HEK293 (cell line): ENCODE measurements at regions not wholly inside any gene's neighbourhood (a gene's known extent, or its start where the extent isn't known, plus 50 kb on each side); places are given as distances from the start of the nearest gene placed in this dataset.

ENCODE experiments used
- CTCF ChIA-PET: fragments of 350-600 bp; formaldehyde crosslinking; extraction: SDS; loops from one replicate; lab custom pipeline; 2021; ENCODE audit warnings: antibody characterized with exemption; lab: Yijun Ruan, JAX
- POLR2A ChIA-PET: fragments of 300-600 bp; formaldehyde crosslinking; extraction: SDS; loops from one replicate; lab custom pipeline; 2020; ENCODE audit warnings: antibody characterized with exemption, inconsistent platforms; lab: Yijun Ruan, JAX
- H3K27ac ChIP-seq: fragments of 200-500 bp; sonication (Bioruptor generic); 2 replicates; pipeline ENCODE4 v1.5.1; 2014; ENCODE audit warnings: low read depth, low read length, control low read depth, inconsistent platforms; ENCODE audit errors: extremely low read depth
- H3K36me3 ChIP-seq, 2 experiments: fragments of 200-500 bp in 1 of 2; sonication (Bioruptor generic) in 1 of 2; 1 replicate in 1 of 2; 2 replicates in 1 of 2; pipeline ENCODE4 v1.5.1; 2014 to 2017; ENCODE audit warnings: inconsistent platforms in 2 of 2, low read length in 2 of 2; ENCODE audit not compliant: control insufficient read depth in 2 of 2, insufficient read depth in 1 of 2
- H3K4me1 ChIP-seq: fragments of 200-500 bp; sonication (Bioruptor generic); 2 replicates; pipeline ENCODE4 v1.5.1; 2014; ENCODE audit warnings: mild to moderate bottlenecking, low read length, inconsistent platforms; ENCODE audit not compliant: control insufficient read depth, insufficient read depth
- H3K4me3 ChIP-seq: 2 replicates; pipeline ENCODE4 v1.5.1; 2011; ENCODE audit warnings: low read depth, mild to moderate bottlenecking, control low read depth, low read length, moderate library complexity
- H3K9me3 ChIP-seq: fragments of 200-500 bp; sonication (Bioruptor generic); 2 replicates; pipeline ENCODE4 v1.5.1; 2014; ENCODE audit warnings: low read depth, low read length, inconsistent platforms; ENCODE audit not compliant: control insufficient read depth, insufficient read depth
- INSM2 ChIP-seq: fragments of 450-650 bp; formaldehyde crosslinking; IDR thresholded peaks from 2 replicates; pipeline ENCODE4 v1.5.1; 2016; ENCODE audit warnings: missing biosample characterization, missing genetic modification characterization
- KLF10 ChIP-seq: fragments of 450-650 bp; IDR thresholded peaks from 2 replicates; pipeline ENCODE4 v1.5.1; 2018; ENCODE audit warnings: missing biosample characterization, mild to moderate bottlenecking, missing genetic modification characterization
- KLF9 ChIP-seq: fragments of 450-650 bp; formaldehyde crosslinking; IDR thresholded peaks from 2 replicates; pipeline ENCODE4 v1.5.1; 2016; ENCODE audit warnings: missing biosample characterization, missing genetic modification characterization, low read depth
- REPIN1 ChIP-seq: fragments of 450-650 bp; formaldehyde crosslinking; IDR thresholded peaks from 2 replicates; pipeline ENCODE4 v1.5.1; 2017; ENCODE audit warnings: missing biosample characterization, missing genetic modification characterization, low read depth
- SETDB1 ChIP-seq: IDR thresholded peaks from one replicate; pipeline ENCODE4 v1.6.1; 2017; ENCODE audit warnings: mild to moderate bottlenecking, low read length, moderate library complexity, mixed read lengths; ENCODE audit not compliant: insufficient read length
- SP3 ChIP-seq: fragments of 450-650 bp; formaldehyde crosslinking; IDR thresholded peaks from 2 replicates; pipeline ENCODE4 v1.5.1; 2016; ENCODE audit warnings: missing biosample characterization, missing genetic modification characterization
- ZBTB6 ChIP-seq: fragments of 450-650 bp; formaldehyde crosslinking; IDR thresholded peaks from 2 replicates; pipeline ENCODE4 v1.5.1; 2017; ENCODE audit warnings: missing biosample characterization, missing genetic modification characterization
- ZNF10 ChIP-seq: fragments of 450-650 bp; formaldehyde crosslinking; IDR thresholded peaks from 2 replicates; pipeline ENCODE4 v1.5.1; 2017; ENCODE audit warnings: missing biosample characterization, missing genetic modification characterization
- ZNF148 ChIP-seq: fragments of 450-650 bp; formaldehyde crosslinking; IDR thresholded peaks from 2 replicates; pipeline ENCODE4 v1.5.0; 2017; ENCODE audit warnings: missing biosample characterization, missing genetic modification characterization, borderline replicate concordance
- ZNF2 ChIP-seq: fragments of 450-650 bp; formaldehyde crosslinking; IDR thresholded peaks from 2 replicates; pipeline ENCODE4 v1.5.1; 2016; ENCODE audit warnings: missing biosample characterization, missing genetic modification characterization
- ZNF24 ChIP-seq: fragments of 450-650 bp; formaldehyde crosslinking; IDR thresholded peaks from 2 replicates; pipeline ENCODE4 v1.5.1; 2016; ENCODE audit warnings: missing biosample characterization, missing genetic modification characterization
- ZNF248 ChIP-seq: fragments of 450-650 bp; formaldehyde crosslinking; IDR thresholded peaks from 2 replicates; pipeline ENCODE4 v1.5.1; 2017; ENCODE audit warnings: missing biosample characterization, missing genetic modification characterization
- ZNF292 ChIP-seq: fragments of 450-650 bp; formaldehyde crosslinking; IDR thresholded peaks from 2 replicates; pipeline ENCODE4 v1.5.1; 2016; ENCODE audit warnings: low read depth, missing biosample characterization, missing genetic modification characterization, borderline replicate concordance
- ZNF311 ChIP-seq: fragments of 450-650 bp; formaldehyde crosslinking; IDR thresholded peaks from 2 replicates; pipeline ENCODE4 v1.5.1; 2017; ENCODE audit warnings: missing biosample characterization, missing genetic modification characterization, borderline replicate concordance
- ZNF548 ChIP-seq: fragments of 450-650 bp; formaldehyde crosslinking; IDR thresholded peaks from 2 replicates; pipeline ENCODE4 v1.5.1; 2016; ENCODE audit warnings: missing biosample characterization, missing genetic modification characterization
- ZNF555 ChIP-seq: fragments of 450-650 bp; formaldehyde crosslinking; conservative IDR thresholded peaks from 2 replicates; pipeline ENCODE4 v1.5.1; 2017; ENCODE audit warnings: missing biosample characterization, mild to moderate bottlenecking, missing genetic modification characterization, inconsistent platforms
- ZNF629 ChIP-seq: fragments of 450-650 bp; formaldehyde crosslinking; IDR thresholded peaks from 2 replicates; pipeline ENCODE4 v1.5.1; 2017; ENCODE audit warnings: missing biosample characterization, missing genetic modification characterization
- ZNF654 ChIP-seq: fragments of 450-650 bp; formaldehyde crosslinking; IDR thresholded peaks from 2 replicates; pipeline ENCODE4 v1.5.1; 2016; ENCODE audit warnings: low read depth, missing biosample characterization, missing genetic modification characterization
- ZNF658 ChIP-seq: fragments of 450-650 bp; formaldehyde crosslinking; IDR thresholded peaks from 2 replicates; pipeline ENCODE4; 2016; ENCODE audit warnings: missing biosample characterization, missing genetic modification characterization
- ZNF670 ChIP-seq: fragments of 450-650 bp; formaldehyde crosslinking; IDR thresholded peaks from 2 replicates; pipeline ENCODE4 v1.5.1; 2016; ENCODE audit warnings: missing biosample characterization, missing genetic modification characterization, low read depth
- ZNF76 ChIP-seq: fragments of 450-650 bp; formaldehyde crosslinking; IDR thresholded peaks from 2 replicates; pipeline ENCODE4; 2016; ENCODE audit warnings: low read depth, missing biosample characterization, missing genetic modification characterization, borderline replicate concordance
- TF ChIP-seq, protein P1 (sequence below): fragments of 450-650 bp; formaldehyde crosslinking; IDR thresholded peaks from 2 replicates; pipeline ENCODE4 v1.5.1; 2016; ENCODE audit warnings: missing biosample characterization, missing genetic modification characterization
- TF ChIP-seq, protein P2 (sequence below): fragments of 450-650 bp; formaldehyde crosslinking; IDR thresholded peaks from 2 replicates; pipeline ENCODE4 v1.5.1; 2016; ENCODE audit warnings: missing biosample characterization, missing genetic modification characterization

- Histone ChIP-seq H3K4me3 (no peak overlapping the region), H3K27ac (no peak overlapping the region), H3K4me1 (no peaks in the 10 kb centered on the region), H3K9me3 (no peaks in the 10 kb centered on the region), H3K36me3 (no peaks in the 10 kb centered on the region)
- ChIA-PET CTCF (no interaction called here), POLR2A (no interaction called here)
- TF ChIP-seq ZNF658 (tag by site-specific recombination) (no peak), ZNF670 (tag by site-specific recombination) (no peak), KLF10 (tag by site-specific recombination) (no peak), ZNF629 (no peak), ZNF248 (tag by site-specific recombination) (no peak), ZNF76 (tag by site-specific recombination) (no peak), ZNF292 (tag by site-specific recombination) (no peak), ZNF548 (no peak)
Observed at GRCh38 chr1:191022856-191023255, 545.2 kb upstream of the BRINP3 start.

DNA sequence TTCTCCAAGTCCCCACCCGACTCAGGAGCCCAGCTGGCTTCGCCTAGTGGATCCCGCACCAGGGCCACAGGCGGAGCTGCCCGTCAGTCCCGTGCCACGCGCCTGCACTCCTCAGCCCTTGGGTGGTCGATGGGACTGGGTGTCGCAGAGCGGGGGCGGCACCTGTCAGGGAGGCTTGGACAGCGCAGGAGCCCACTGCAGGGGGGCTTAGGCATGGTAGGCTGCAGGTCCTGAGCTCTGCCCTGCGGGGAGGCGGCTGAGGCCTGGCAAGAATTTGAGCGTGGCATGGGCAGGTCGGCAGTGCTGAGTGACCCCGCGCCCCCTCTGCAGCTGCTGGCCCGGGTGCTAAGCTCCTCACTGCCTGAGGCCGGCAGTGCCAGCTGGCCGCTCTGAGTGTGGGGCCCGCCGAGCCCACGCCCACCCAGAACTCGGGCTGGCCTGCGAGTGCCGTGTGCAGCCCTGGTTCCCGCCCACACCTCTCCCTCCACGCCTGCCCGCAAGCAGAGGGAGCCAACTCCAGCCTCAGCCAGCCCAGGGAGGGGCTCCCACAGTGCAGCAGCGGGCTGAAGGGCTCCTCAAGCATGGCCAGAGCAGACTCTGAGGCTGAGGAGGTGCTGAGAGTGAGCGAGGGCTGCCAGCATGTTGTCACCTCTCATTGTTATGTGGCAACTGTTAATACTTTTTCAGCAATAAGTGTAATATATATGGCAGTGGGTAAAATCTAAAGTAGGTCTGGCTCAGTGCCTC is 548.4 kb upstream of the BRINP3 start:
- Histone ChIP-seq H3K27ac (no peak overlapping the region), H3K4me1 (no peaks in the 10 kb centered on the region), H3K4me3 (no peak overlapping the region), H3K9me3 (no peaks in the 10 kb centered on the region), H3K36me3 (no peaks in the 10 kb centered on the region)
- ChIA-PET POLR2A (no interaction called here), CTCF (no interaction called here)
- TF ChIP-seq ZNF76 (tag by site-specific recombination) (no peak), REPIN1 (tag by site-specific recombination) (no peak), ZNF654 (tag by site-specific recombination) (no peak), ZNF148 (tag by site-specific recombination) (no peak), INSM2 (tag by site-specific recombination) (no peak), ZNF2 (tag by site-specific recombination) (no peak), ZNF555 (tag by site-specific recombination) (no peak), ZNF10 (tag by site-specific recombination) (no peak), SP3 (tag by site-specific recombination) (no peak), KLF9 (tag by site-specific recombination) (no peak), SETDB1 (no peak), ZNF311 (tag by site-specific recombination) (no peak), ZBTB6 (tag by site-specific recombination) (no peak), ZNF24 (tag by site-specific recombination) (no peak)
- TF ChIP-seq, protein P1, sequence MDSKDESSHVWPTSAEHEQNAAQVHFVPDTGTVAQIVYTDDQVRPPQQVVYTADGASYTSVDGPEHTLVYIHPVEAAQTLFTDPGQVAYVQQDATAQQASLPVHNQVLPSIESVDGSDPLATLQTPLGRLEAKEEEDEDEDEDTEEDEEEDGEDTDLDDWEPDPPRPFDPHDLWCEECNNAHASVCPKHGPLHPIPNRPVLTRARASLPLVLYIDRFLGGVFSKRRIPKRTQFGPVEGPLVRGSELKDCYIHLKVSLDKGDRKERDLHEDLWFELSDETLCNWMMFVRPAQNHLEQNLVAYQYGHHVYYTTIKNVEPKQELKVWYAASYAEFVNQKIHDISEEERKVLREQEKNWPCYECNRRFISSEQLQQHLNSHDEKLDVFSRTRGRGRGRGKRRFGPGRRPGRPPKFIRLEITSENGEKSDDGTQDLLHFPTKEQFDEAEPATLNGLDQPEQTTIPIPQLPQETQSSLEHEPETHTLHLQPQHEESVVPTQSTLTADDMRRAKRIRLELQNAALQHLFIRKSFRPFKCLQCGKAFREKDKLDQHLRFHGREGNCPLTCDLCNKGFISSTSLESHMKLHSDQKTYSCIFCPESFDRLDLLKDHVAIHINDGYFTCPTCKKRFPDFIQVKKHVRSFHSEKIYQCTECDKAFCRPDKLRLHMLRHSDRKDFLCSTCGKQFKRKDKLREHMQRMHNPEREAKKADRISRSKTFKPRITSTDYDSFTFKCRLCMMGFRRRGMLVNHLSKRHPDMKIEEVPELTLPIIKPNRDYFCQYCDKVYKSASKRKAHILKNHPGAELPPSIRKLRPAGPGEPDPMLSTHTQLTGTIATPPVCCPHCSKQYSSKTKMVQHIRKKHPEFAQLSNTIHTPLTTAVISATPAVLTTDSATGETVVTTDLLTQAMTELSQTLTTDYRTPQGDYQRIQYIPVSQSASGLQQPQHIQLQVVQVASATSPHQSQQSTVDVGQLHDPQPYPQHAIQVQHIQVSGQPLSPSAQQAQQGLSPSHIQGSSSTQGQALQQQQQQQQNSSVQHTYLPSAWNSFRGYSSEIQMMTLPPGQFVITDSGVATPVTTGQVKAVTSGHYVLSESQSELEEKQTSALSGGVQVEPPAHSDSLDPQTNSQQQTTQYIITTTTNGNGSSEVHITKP (tag by site-specific recombination): no peak
- TF ChIP-seq, protein P2, sequence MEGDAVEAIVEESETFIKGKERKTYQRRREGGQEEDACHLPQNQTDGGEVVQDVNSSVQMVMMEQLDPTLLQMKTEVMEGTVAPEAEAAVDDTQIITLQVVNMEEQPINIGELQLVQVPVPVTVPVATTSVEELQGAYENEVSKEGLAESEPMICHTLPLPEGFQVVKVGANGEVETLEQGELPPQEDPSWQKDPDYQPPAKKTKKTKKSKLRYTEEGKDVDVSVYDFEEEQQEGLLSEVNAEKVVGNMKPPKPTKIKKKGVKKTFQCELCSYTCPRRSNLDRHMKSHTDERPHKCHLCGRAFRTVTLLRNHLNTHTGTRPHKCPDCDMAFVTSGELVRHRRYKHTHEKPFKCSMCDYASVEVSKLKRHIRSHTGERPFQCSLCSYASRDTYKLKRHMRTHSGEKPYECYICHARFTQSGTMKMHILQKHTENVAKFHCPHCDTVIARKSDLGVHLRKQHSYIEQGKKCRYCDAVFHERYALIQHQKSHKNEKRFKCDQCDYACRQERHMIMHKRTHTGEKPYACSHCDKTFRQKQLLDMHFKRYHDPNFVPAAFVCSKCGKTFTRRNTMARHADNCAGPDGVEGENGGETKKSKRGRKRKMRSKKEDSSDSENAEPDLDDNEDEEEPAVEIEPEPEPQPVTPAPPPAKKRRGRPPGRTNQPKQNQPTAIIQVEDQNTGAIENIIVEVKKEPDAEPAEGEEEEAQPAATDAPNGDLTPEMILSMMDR (tag by site-specific recombination): no peak
